ENCODE measurements at regions not wholly inside any gene's neighbourhood (a gene's known extent, or its start where the extent isn't known, plus 50 kb on each side); places are given as distances from the start of the nearest gene placed in this dataset.

GRCh38 chr2:39521876-39522517 is 84.9 kb upstream of the MAP4K3 start:
- TF ChIP-seq POLR2A (IDR thresholded peaks at IDR 0.05) (no peak), POLR2AphosphoS5 (IDR thresholded peaks at IDR 0.05) (no peak)
- TF ChIP-seq, protein P1, sequence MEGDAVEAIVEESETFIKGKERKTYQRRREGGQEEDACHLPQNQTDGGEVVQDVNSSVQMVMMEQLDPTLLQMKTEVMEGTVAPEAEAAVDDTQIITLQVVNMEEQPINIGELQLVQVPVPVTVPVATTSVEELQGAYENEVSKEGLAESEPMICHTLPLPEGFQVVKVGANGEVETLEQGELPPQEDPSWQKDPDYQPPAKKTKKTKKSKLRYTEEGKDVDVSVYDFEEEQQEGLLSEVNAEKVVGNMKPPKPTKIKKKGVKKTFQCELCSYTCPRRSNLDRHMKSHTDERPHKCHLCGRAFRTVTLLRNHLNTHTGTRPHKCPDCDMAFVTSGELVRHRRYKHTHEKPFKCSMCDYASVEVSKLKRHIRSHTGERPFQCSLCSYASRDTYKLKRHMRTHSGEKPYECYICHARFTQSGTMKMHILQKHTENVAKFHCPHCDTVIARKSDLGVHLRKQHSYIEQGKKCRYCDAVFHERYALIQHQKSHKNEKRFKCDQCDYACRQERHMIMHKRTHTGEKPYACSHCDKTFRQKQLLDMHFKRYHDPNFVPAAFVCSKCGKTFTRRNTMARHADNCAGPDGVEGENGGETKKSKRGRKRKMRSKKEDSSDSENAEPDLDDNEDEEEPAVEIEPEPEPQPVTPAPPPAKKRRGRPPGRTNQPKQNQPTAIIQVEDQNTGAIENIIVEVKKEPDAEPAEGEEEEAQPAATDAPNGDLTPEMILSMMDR (IDR thresholded peaks at IDR 0.05), result no peak

Data from prostate gland (tissue), 2 donors.